Uterus (tissue), 2 donors: ENCODE measurements at regions not wholly inside any gene's neighbourhood (a gene's known extent, or its start where the extent isn't known, plus 50 kb on each side); places are given as distances from the start of the nearest gene placed in this dataset.

ENCODE experiments used
- CTCF ChIP-seq, 4 experiments: fragments of 200-600 bp in 2 of 4; fragments of 450-650 bp in 2 of 4; sonication (generic) in 2 of 4; IDR thresholded peaks; one replicate each; pipeline ENCODE4 v1.5.1; 2016 to 2019; ENCODE audit warnings: antibody characterized with exemption in 4 of 4, mild to moderate bottlenecking in 2 of 4, moderate library complexity in 1 of 4
- POLR2A ChIP-seq, 2 donors: fragments of 450-650 bp; IDR thresholded peaks; one replicate each; pipeline ENCODE4 v1.6.1; 2016; ENCODE audit warnings: antibody characterized with exemption in 2 of 2, mild to moderate bottlenecking in 1 of 2, moderate library complexity in 1 of 2

- TF ChIP-seq CTCF (IDR thresholded peaks at IDR 0.05) (no peak), POLR2A (IDR thresholded peaks at IDR 0.05) (no peak)
These were observed 99.7 kb upstream of the EGLN3 start for GRCh38 chr14:34050606-34051005.
